ENCODE measurements at regions not wholly inside any gene's neighbourhood (a gene's known extent, or its start where the extent isn't known, plus 50 kb on each side); places are given as distances from the start of the nearest gene placed in this dataset.

- no peak for DNase-seq (ENCODE audit: low read depth, low spot score)
- ChIA-PET CTCF (no interaction called here), POLR2A (no interaction called here)
- no peak for TF ChIP-seq CTCF (IDR thresholded peaks at IDR 0.05; ENCODE audit: insufficient read depth, low read length, missing control alignments)
- no peak overlapping the region for H3K4me3 ChIP-seq (ENCODE audit: low read depth, low read length)
Measured at GRCh38 chr14:97395068-97395467, 597.9 kb downstream of the VRK1 start.

- no peak for TF ChIP-seq CTCF (IDR thresholded peaks at IDR 0.05; ENCODE audit: insufficient read depth, low read length, missing control alignments)
- POLR2A ChIA-PET: no interaction called here
- CTCF ChIA-PET: no interaction called here
- no peak overlapping the region for H3K4me3 ChIP-seq (ENCODE audit: low read depth, low read length)
- no peak for DNase-seq (ENCODE audit: low read depth, low spot score)
Measured at GRCh38 chr14:97401714-97402113, 604.5 kb downstream of the VRK1 start.

- POLR2A ChIA-PET: no interaction called here
- no peak for TF ChIP-seq CTCF (IDR thresholded peaks at IDR 0.05; ENCODE audit: insufficient read depth, low read length, missing control alignments)
- CTCF ChIA-PET: no interaction called here
- H3K4me3 ChIP-seq (ENCODE audit: low read depth, low read length): no peak overlapping the region
- no peak for DNase-seq (ENCODE audit: low read depth, low spot score)
Measured at GRCh38 chr14:97402279-97402678, 605.1 kb downstream of the VRK1 start.

GRCh38 chr14:97407701-97408407 is 610.7 kb downstream of the VRK1 start:
- DNase-seq (ENCODE audit: low read depth, low spot score): no peak
- CTCF ChIA-PET: no interaction called here
- POLR2A ChIA-PET: no interaction called here
- no peak overlapping the region for H3K4me3 ChIP-seq (ENCODE audit: low read depth, low read length)
- TF ChIP-seq CTCF (IDR thresholded peaks at IDR 0.05; ENCODE audit: insufficient read depth, low read length, missing control alignments): no peak

- no peak for DNase-seq (ENCODE audit: low read depth, low spot score)
- no peak for TF ChIP-seq CTCF (IDR thresholded peaks at IDR 0.05; ENCODE audit: insufficient read depth, low read length, missing control alignments)
- ChIA-PET POLR2A (no interaction called here), CTCF (no interaction called here)
- H3K4me3 ChIP-seq (ENCODE audit: low read depth, low read length): no peak overlapping the region
Measured at GRCh38 chr14:97408503-97408902, 611.3 kb downstream of the VRK1 start.

GRCh38 chr14:97408937-97409815 is 612.0 kb downstream of the VRK1 start:
- DNase-seq (ENCODE audit: low read depth, low spot score): no peak
- ChIA-PET POLR2A (no interaction called here), CTCF (no interaction called here)
- TF ChIP-seq CTCF (IDR thresholded peaks at IDR 0.05; ENCODE audit: insufficient read depth, low read length, missing control alignments): no peak
- H3K4me3 ChIP-seq (ENCODE audit: low read depth, low read length): no peak overlapping the region

Measured in AG04449 (cell line).